MM.1S (cell line): ENCODE measurements at regions not wholly inside any gene's neighbourhood (a gene's known extent, or its start where the extent isn't known, plus 50 kb on each side); places are given as distances from the start of the nearest gene placed in this dataset.

Experiments used
- DNase-seq: peaks from one replicate; pipeline ENCODE4 v3.0.0-alpha.2; 2015
- H2AFZ ChIP-seq: fragments of 300-600 bp; sonication (generic); 2 replicates; pipeline ENCODE4 v1.6.0; 2016; ENCODE audit warnings: antibody characterized with exemption, low read length
- H3F3A ChIP-seq: fragments of 300-600 bp; sonication (generic); 2 replicates; pipeline ENCODE4 v1.6.1; 2016; ENCODE audit warnings: mild to moderate bottlenecking, antibody characterized with exemption, low read length, moderate library complexity, mixed read lengths; ENCODE audit not compliant: insufficient read depth
- H3K27ac ChIP-seq: fragments of 300-600 bp; sonication (generic); 2 replicates; pipeline ENCODE4 v1.5.1; 2016; ENCODE audit warnings: mild to moderate bottlenecking, low read length
- H3K27me3 ChIP-seq: fragments of 300-600 bp; sonication (generic); replicated peaks from 2 replicates; pipeline ENCODE4 v1.6.0; 2016; ENCODE audit warnings: low read length; ENCODE audit not compliant: insufficient read depth
- H3K36me3 ChIP-seq: fragments of 300-600 bp; sonication (generic); replicated peaks from 2 replicates; pipeline ENCODE4 v1.6.1; 2016; ENCODE audit warnings: mild to moderate bottlenecking, low read length, mixed read lengths; ENCODE audit not compliant: insufficient read depth
- H3K4me1 ChIP-seq: fragments of 300-600 bp; sonication (generic); 2 replicates; pipeline ENCODE4 v1.6.1; 2016; ENCODE audit warnings: low read length, mixed read lengths
- H3K4me2 ChIP-seq: fragments of 300-600 bp; sonication (generic); 2 replicates; pipeline ENCODE4 v1.6.0; 2016; ENCODE audit warnings: low read depth, low read length
- H3K4me3 ChIP-seq: fragments of 300-600 bp; sonication (generic); 2 replicates; pipeline ENCODE4 v1.5.1; 2016; ENCODE audit warnings: low read length, mixed read lengths
- H3K79me2 ChIP-seq: fragments of 300-600 bp; sonication (generic); 2 replicates; pipeline ENCODE4 v1.6.1; 2016; ENCODE audit warnings: mixed run types, low read length, mixed read lengths
- H3K9ac ChIP-seq: fragments of 300-600 bp; sonication (generic); 2 replicates; pipeline ENCODE4 v1.6.1; 2016; ENCODE audit warnings: low read length, mixed read lengths
- H3K9me2 ChIP-seq: fragments of 300-600 bp; sonication (generic); replicated peaks from 2 replicates; pipeline ENCODE4 v1.6.1; 2016; ENCODE audit warnings: mild to moderate bottlenecking, low read length, mixed read lengths; ENCODE audit not compliant: insufficient read depth
- H3K9me3 ChIP-seq: fragments of 300-600 bp; sonication (generic); replicated peaks from 2 replicates; pipeline ENCODE4 v1.6.1; 2016; ENCODE audit warnings: mild to moderate bottlenecking, low read length, mixed read lengths; ENCODE audit not compliant: insufficient read depth
- H4K20me1 ChIP-seq: fragments of 300-600 bp; sonication (generic); 2 replicates; pipeline ENCODE4 v1.6.1; 2016; ENCODE audit warnings: mild to moderate bottlenecking, low read length, moderate library complexity, mixed read lengths; ENCODE audit not compliant: insufficient read depth
- EZH2 ChIP-seq: fragments of 300-600 bp; sonication (generic); optimal IDR thresholded peaks from 2 replicates; pipeline ENCODE3; 2017; ENCODE audit warnings: low read depth, mild to moderate bottlenecking, antibody characterized with exemption, low read length, mixed read lengths
- EZH2phosphoT487 ChIP-seq: fragments of 300-600 bp; sonication (generic); IDR thresholded peaks from 2 replicates; pipeline ENCODE4 v1.6.1; 2018; ENCODE audit warnings: antibody characterized with exemption, low read length
- TF ChIP-seq, protein P1 (sequence below): fragments of 300-600 bp; sonication (generic); IDR thresholded peaks from 2 replicates; pipeline ENCODE4 v1.5.1; 2016; ENCODE audit warnings: antibody characterized with exemption, low read length, mixed read lengths

DNA sequence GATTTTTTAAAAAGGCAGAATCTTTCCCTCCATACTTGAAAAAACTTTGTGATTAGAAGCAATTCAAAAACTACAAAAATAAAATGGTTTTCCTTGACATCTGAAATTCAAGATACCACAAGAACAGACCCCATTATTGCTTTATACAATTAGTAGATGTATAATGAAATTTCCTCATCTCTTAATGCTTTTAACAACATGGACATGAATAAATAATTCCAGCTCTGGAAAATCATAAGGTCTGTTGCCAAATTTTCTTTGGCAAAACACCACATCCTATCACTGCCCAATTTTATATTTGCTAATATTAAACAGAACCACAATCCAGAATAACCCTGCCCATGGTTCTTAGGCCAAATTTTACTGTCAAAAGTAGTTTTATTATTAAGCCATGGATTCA is 1543.6 kb upstream of the MIR17HG start:
- H3K36me3 ChIP-seq = no peaks in the 10 kb centered on the region
- no peak overlapping the region for H3K9ac ChIP-seq
- H3K79me2 ChIP-seq = no peaks in the 10 kb centered on the region
- no peaks in the 10 kb centered on the region for H3K9me3 ChIP-seq
- no peak overlapping the region for H2AFZ ChIP-seq
- no peak overlapping the region for H3K27ac ChIP-seq
- no peak overlapping the region for H3K4me3 ChIP-seq
- DNase-seq = no peak
- H4K20me1 ChIP-seq = no peaks in the 10 kb centered on the region
- H3K4me2 ChIP-seq = no peak overlapping the region
- no peaks in the 10 kb centered on the region for H3F3A ChIP-seq
- no peaks in the 10 kb centered on the region for H3K9me2 ChIP-seq
- no peaks in the 10 kb centered on the region for H3K4me1 ChIP-seq
- TF ChIP-seq EZH2 (no peak), EZH2phosphoT487 (no peak)
- TF ChIP-seq, protein P1, sequence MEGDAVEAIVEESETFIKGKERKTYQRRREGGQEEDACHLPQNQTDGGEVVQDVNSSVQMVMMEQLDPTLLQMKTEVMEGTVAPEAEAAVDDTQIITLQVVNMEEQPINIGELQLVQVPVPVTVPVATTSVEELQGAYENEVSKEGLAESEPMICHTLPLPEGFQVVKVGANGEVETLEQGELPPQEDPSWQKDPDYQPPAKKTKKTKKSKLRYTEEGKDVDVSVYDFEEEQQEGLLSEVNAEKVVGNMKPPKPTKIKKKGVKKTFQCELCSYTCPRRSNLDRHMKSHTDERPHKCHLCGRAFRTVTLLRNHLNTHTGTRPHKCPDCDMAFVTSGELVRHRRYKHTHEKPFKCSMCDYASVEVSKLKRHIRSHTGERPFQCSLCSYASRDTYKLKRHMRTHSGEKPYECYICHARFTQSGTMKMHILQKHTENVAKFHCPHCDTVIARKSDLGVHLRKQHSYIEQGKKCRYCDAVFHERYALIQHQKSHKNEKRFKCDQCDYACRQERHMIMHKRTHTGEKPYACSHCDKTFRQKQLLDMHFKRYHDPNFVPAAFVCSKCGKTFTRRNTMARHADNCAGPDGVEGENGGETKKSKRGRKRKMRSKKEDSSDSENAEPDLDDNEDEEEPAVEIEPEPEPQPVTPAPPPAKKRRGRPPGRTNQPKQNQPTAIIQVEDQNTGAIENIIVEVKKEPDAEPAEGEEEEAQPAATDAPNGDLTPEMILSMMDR = no peak
- H3K27me3 ChIP-seq = no peaks in the 10 kb centered on the region

DNA sequence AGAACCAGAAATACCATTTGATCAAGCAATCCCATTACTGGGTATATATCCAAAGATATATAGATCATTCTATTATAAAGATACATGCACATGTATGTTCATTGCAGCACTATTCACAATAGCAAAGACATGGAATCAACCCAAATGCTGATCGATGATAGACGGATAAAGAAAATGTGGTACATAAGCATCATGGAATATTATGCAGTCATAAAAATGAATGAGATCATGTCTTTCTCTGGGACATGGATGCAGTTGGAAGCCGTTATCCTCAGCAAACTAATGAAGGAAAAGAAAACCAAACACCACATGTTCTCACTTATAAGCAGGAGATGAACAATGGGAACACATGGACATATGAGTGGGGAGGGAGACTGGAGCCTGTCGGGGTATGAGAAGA is 1540.9 kb upstream of the MIR17HG start:
- Histone ChIP-seq H3K27ac (no peak overlapping the region), H3K9ac (no peak overlapping the region), H3K4me1 (no peaks in the 10 kb centered on the region), H3F3A (no peaks in the 10 kb centered on the region), H3K79me2 (no peaks in the 10 kb centered on the region), H3K9me2 (no peaks in the 10 kb centered on the region), H3K9me3 (no peaks in the 10 kb centered on the region), H3K27me3 (no peaks in the 10 kb centered on the region), H2AFZ (no peak overlapping the region), H3K4me3 (no peak overlapping the region), H3K36me3 (no peaks in the 10 kb centered on the region), H4K20me1 (no peaks in the 10 kb centered on the region), H3K4me2 (no peak overlapping the region)
- no peak for DNase-seq
- TF ChIP-seq EZH2 = no peak
- no peak for TF ChIP-seq EZH2phosphoT487
- TF ChIP-seq, protein P1 = no peak

DNA sequence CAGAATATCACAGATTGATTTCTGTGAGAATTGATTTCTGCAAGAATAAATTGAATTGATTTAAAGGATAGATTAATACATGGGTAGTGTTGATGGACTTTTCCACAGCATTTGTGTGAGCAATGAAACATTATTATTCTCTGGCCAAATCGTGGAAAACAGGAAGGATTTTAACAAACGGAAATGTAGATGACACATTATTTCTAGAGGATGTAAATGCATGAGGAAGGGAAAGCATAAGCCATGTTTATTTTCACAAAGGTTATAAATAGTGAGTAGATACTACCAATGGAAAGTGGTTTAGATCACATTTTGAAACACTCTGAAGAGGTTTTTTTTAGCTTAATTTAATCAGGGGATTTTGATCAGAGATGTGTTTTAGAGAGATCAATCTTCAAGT is 1534.6 kb upstream of the MIR17HG start:
- Histone ChIP-seq H3K36me3 (no peaks in the 10 kb centered on the region), H2AFZ (no peak overlapping the region), H3K4me3 (no peak overlapping the region), H4K20me1 (no peaks in the 10 kb centered on the region), H3K9ac (no peak overlapping the region), H3K4me2 (no peak overlapping the region), H3K27ac (no peak overlapping the region), H3F3A (no peaks in the 10 kb centered on the region), H3K9me3 (no peaks in the 10 kb centered on the region), H3K27me3 (no peaks in the 10 kb centered on the region), H3K4me1 (no peaks in the 10 kb centered on the region), H3K9me2 (no peaks in the 10 kb centered on the region), H3K79me2 (no peaks in the 10 kb centered on the region)
- TF ChIP-seq, protein P1 = no peak
- TF ChIP-seq EZH2 = no peak
- TF ChIP-seq EZH2phosphoT487 = no peak
- no peak for DNase-seq

DNA sequence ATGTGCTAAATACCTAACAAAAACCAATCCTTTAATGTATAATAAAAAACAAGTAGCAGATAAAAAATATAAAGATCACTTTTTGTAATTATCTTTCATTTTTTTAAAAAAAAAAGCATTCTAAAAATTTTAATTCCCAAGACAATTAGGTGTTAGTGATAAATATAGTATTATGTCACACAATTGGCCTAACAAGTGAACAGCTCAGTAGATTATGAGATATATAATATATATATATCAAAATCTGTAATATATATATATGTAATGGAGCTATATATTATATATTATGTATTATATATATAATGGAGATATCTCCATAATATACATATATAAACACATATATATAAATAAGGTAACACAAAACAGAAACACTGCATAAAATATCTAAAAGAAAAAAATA is 1531.1 kb upstream of the MIR17HG start:
- Histone ChIP-seq H3K4me3 (no peak overlapping the region), H3K27me3 (no peaks in the 10 kb centered on the region), H3K36me3 (no peaks in the 10 kb centered on the region), H3K9ac (no peak overlapping the region), H3K27ac (no peak overlapping the region), H3K79me2 (no peaks in the 10 kb centered on the region), H3F3A (no peaks in the 10 kb centered on the region), H3K4me1 (no peaks in the 10 kb centered on the region), H4K20me1 (no peaks in the 10 kb centered on the region), H3K9me2 (no peaks in the 10 kb centered on the region), H3K4me2 (no peak overlapping the region), H3K9me3 (no peaks in the 10 kb centered on the region), H2AFZ (no peak overlapping the region)
- TF ChIP-seq EZH2phosphoT487 = no peak
- no peak for TF ChIP-seq EZH2
- TF ChIP-seq, protein P1 = no peak
- no peak for DNase-seq
